ENCODE measurements at regions not wholly inside any gene's neighbourhood (a gene's known extent, or its start where the extent isn't known, plus 50 kb on each side); places are given as distances from the start of the nearest gene placed in this dataset.
A peak's percentile ranks its signal among the peaks of the same experiment; 100 is the strongest.

- DNase-seq (ENCODE audit: low read depth in 2 of 2), result peak in 1 of 2 donors; percentile 26
Observed at GRCh38 chr2:7467782-7468447, 550.7 kb downstream of the RNF144A start.

DNA sequence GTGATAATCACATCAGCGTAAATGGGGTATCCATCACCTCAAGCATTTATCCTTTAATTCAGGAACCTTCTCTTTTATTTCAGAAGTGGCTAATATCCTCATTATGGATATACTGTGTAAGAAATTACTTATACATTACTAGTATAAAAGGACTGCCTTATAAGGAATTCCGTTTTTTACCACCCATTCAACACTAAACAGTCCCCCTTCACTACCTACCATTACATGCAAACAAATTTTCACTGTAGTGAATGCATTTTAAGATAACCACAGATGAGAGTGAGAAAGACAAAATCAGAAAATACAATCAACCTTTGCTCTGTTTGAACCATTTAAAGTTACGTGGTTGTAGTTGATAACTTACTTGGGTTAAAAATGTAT lies 551.2 kb downstream of the RNF144A start:
- DNase-seq (ENCODE audit: low read depth in 2 of 2), result no peak

DNA sequence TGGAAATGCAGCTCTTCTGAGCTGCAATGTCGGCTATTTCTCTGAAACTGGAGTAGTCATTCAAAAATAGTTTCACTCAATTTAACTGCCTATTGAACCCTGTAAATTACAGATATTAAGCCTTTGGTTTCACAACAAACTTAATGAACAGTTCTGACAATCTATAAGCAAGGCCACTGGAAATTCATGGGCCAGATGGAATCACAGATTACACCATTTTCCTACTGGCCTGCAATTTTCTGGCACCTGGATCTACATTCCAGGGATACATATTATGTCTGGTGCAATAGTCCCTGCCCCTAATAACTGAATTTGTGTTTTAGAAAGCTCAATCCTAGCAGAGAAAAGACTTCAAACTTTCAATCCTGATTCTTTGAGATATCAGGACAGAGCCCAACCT lies 551.7 kb downstream of the RNF144A start:
- DNase-seq (ENCODE audit: low read depth in 2 of 2), result no peak

DNA sequence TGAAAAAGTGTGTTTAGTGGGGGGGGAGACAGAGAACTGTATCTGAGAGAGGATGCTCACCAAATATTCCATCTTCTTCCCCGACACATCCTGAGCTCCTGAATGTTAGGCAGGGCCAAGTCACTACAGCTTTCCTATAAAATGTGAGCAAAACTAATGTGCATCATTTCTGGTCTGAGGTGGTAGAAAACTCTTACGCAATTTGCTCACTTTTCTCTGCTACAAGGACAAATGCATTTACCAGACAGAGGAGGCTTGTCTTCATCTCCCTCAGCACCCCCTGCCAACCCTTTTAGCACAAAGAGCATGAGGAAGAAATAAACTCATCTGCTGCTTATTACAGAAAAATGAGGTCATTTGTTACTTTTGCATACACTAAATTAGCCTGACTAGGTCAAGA lies 554.0 kb downstream of the RNF144A start:
- DNase-seq (ENCODE audit: low read depth in 2 of 2), result no peak

DNA sequence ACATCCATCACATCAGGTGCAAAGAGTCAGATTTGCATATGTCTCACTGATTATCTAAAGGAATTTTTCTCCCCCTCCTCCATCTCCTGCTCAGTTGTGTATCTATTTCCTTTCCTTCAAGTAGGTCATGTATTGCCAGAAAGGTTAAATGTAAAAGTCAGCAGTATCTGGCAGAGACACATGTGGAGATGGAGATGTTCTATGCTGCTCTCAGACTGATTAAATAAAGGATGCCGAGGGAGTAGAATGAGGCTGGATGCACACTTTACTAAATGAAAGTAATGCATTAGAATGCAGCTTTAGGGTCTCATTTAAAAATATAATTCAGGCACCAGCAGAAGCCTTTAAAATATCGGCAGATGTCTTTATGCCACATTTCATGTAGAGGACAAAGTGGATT lies 555.3 kb downstream of the RNF144A start:
- no peak for DNase-seq (ENCODE audit: low read depth in 2 of 2)

DNA sequence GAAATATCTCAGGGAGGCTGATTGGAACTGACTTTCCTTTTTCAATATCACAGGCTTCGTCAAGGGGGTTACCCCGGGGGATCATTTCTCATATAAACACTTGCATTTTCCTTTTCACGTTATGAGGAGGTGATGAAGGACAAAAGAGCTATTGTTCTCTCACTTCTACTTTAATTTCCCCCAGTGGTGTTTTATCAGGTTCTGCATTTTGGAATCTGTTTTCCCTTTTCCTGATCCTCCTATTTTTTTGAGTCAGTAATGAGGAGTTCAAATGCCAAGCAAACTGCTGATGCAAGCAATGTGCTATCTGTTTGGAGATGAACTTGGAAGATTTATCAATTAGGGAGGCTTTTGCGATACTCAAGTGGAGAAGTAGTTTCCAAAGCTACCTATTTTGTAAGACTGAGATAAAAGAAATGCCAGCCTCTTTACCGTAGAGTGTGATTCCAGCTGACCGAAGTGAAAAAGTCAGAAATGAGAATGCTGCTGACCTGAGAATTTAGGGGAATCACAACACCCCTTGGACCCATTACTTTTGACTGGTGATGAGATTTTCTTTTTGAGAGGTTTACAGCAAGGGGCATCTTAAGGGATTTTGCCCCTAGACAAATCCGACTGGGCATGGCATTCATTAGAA lies 556.0 kb downstream of the RNF144A start:
- DNase-seq (ENCODE audit: low read depth in 2 of 2), result no peak

GRCh38 chr2:7476371-7476770 lies 559.2 kb downstream of the RNF144A start:
- no peak for DNase-seq (ENCODE audit: low read depth in 2 of 2)

DNA sequence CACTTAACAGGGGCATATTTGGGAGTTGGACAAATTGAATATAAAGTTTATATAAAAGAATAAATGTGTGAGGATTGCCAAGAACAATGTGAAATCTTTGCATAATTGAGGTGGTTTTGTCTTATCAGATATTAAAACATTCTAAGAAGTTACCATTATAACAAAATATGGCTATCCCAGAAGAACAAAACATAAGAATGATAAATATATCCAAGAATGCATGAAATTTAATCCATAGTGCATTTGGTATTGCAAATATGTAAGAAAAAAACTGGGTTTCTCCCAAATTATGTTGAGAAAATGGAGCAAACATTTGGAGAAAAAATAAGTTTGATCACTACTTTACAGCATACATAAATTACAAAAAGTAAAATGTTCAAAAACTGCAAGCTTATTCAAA lies 562.4 kb downstream of the RNF144A start:
- no peak for DNase-seq (ENCODE audit: low read depth in 2 of 2)

DNA sequence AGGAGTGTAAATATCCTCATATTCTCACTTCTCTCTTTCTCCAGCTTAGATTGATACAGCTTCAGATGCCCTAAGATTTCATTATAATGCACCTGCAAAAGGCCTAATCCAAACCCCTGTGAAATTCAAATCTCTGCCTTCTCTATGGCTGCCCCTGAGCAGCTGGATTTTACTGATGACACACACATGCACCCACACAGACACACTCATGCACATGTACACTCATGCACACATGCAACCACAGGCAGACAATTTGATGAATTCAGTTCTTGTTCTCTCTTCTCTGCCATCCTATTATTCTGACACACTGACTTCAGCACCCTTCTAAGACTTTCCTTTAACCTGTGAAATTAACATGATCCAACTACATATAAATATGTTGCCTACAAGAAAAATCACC lies 563.2 kb downstream of the RNF144A start:
- DNase-seq (ENCODE audit: low read depth in 2 of 2), result no peak

GRCh38 chr2:7490672-7491071 lies 573.5 kb downstream of the RNF144A start:
- DNase-seq (ENCODE audit: low read depth in 2 of 2), result no peak

GRCh38 chr2:7492719-7493118 lies 575.5 kb downstream of the RNF144A start:
- no peak for DNase-seq (ENCODE audit: low read depth in 2 of 2)

GRCh38 chr2:7497178-7497577 lies 580.0 kb downstream of the RNF144A start:
- no peak for DNase-seq (ENCODE audit: low read depth in 2 of 2)

DNA sequence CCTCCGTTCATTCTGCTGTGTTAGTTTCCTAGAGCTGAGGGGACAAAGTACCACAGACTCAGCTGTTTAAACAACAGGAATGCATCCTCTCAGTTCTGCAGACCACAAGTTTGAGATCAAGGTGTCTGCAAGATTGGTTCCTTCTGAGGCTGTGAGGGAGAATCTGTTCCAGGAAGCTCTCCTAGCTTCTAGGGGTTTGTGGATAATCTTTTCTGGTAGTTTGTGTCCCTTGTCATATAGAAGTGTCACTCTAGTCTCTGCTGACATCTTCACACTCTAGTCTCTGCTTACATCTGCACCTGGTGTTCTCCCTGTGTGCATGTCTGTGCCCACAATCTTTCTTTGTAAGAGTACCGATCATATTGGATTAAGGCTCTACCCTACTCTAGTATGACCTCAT lies 581.8 kb downstream of the RNF144A start:
- DNase-seq (ENCODE audit: low read depth in 2 of 2), result no peak

GRCh38 chr2:7502336-7502735 lies 585.1 kb downstream of the RNF144A start:
- DNase-seq (ENCODE audit: low read depth in 2 of 2), result no peak

DNA sequence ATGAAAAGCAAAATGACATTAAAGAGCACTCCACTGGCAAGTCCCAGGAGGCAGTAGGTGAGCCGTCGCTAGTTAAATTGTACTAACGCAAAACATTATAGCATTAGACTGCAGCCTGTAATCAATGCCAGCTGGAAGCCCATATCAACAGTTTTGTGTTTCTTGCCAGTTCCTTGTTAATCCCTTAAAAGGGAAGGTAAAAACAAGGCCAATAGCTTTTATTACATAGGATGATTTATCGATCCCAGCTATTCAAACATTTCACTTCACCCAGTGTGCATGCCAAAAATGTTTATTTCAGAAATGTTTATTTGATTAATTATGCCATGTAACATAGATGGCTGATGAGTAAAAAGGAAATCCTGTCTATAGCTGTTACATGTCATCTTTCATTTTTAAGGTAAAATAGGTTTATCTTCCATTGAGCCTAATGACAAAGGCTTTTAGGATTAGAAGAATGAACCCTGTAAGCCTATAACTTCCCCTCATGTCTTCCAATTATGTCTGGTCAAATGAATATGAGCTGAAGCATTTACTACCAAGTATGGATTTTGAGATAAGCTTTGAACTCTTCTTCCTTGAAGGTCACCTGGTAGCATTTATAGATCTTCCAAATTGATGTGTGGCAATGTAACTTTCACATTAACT lies 591.2 kb downstream of the RNF144A start:
- no peak for DNase-seq (ENCODE audit: low read depth in 2 of 2)

DNA sequence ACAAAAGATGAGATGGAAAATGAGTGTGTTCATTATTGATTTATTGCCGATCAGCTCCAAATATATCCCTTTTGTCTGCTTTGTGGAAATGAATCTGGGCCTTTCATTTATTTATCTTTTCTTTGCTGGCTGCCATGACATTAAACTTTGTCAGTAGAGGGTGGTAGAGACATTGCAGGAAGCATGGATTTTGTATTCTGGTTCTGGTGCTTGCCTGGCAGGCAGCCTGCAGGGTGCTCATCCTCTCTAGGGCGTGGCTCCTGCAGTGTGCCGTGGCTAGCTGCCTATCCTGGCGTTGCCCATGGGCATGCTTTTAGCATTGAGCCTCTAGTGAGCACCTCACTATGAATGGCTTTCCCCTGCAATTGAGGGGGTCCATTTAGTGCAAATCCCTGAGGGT lies 593.1 kb downstream of the RNF144A start:
- no peak for DNase-seq (ENCODE audit: low read depth in 2 of 2)

GRCh38 chr2:7513834-7514233 lies 596.6 kb downstream of the RNF144A start:
- no peak for DNase-seq (ENCODE audit: low read depth in 2 of 2)

- no peak for DNase-seq (ENCODE audit: low read depth in 2 of 2)
Observed at GRCh38 chr2:7515327-7515726, 598.1 kb downstream of the RNF144A start.

DNA sequence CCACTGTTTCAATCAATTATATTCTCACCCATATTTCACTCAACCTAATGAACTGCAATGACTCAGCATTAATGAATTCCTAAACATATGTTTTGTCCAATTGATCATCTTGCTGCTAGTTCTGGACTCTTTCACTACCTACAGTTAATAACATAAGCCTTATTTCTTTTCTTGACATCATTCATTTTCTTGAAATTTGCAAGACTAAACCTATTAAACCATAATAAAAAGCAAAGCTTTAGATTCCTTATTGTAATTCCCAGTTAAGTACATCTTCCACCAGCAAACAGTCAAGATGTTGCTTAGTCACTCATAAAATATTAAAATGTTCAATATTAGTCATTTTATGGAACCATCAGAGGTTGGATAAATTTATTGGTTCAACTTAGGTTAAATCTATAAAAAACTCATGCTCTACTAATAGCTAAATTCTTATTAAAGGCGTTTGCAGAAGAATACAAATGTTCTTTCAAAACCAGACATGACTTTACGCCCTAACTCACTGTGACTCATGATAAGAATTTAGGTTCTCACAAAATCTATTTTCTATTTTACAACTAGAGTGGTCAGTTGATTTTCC lies 599.4 kb downstream of the RNF144A start:
- no peak for DNase-seq (ENCODE audit: low read depth in 2 of 2)

DNA sequence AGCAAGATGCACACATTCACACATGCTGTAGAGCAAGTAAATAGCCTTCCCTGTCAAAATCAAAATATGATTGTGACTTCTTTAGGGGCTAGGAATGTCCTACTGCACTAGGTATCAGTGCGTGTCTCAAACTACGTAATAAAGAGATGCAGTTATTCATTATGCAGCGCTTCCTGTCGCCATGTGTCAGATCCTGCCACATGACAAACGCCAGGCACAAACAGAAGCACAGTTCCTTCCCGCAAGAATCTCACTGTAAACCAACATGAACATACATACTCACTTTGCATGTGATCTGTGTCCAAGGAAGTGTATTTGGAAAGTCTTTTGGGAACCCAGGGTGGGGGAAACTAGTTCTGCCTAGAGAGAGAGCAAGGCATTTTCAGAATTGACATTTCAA lies 599.9 kb downstream of the RNF144A start:
- DNase-seq (ENCODE audit: low read depth in 2 of 2), result no peak

- DNase-seq (ENCODE audit: low read depth in 2 of 2), result no peak
Observed at GRCh38 chr2:7517851-7518250, 600.6 kb downstream of the RNF144A start.

GRCh38 chr2:7523481-7524120 lies 606.4 kb downstream of the RNF144A start:
- DNase-seq (ENCODE audit: low read depth in 2 of 2), result peak in 1 of 2 donors; percentile 17

DNA sequence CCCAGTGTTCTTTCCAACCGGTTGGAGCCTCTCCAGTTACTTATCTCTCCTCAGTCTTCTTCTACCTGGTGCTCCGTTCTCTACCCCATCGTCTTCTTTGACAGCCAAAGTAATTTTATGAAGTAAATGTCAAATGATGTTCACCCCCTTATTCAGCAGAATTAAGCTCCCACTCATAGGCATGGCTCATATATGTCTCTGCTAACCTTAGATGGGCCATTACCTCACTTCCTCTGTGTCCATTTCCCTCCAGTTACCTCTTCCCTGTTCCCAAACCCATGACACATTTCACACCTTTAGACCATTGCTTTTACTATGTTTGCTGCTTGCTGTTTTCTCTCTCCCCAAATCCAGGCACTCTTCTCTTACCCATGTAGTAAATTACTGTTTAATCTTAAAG lies 607.0 kb downstream of the RNF144A start:
- DNase-seq (ENCODE audit: low read depth in 2 of 2), result no peak
